LNCaP clone FGC (cell line): ENCODE measurements at regions not wholly inside any gene's neighbourhood (a gene's known extent, or its start where the extent isn't known, plus 50 kb on each side); places are given as distances from the start of the nearest gene placed in this dataset.

Source experiments
- DNase-seq: peaks from one replicate; pipeline ENCODE4 v3.0.0-alpha.2; 2011; ENCODE audit warnings: low read depth
- H3K4me3 ChIP-seq: 2 replicates; pipeline ENCODE4 v1.5.1; 2011; ENCODE audit warnings: mild to moderate bottlenecking, low read depth, low read length, control low read depth
- TF ChIP-seq, protein P1 (sequence below): IDR thresholded peaks from 2 replicates; pipeline ENCODE4 v1.5.1; 2012; ENCODE audit warnings: mild to moderate bottlenecking; ENCODE audit not compliant: control insufficient read depth, insufficient read depth; ENCODE audit errors: extremely low read depth

GRCh38 chr2:38131676-38132075 is 55.7 kb upstream of the CYP1B1 start:
- no peak for DNase-seq
- H3K4me3 ChIP-seq, result no peak overlapping the region
- TF ChIP-seq, protein P1, sequence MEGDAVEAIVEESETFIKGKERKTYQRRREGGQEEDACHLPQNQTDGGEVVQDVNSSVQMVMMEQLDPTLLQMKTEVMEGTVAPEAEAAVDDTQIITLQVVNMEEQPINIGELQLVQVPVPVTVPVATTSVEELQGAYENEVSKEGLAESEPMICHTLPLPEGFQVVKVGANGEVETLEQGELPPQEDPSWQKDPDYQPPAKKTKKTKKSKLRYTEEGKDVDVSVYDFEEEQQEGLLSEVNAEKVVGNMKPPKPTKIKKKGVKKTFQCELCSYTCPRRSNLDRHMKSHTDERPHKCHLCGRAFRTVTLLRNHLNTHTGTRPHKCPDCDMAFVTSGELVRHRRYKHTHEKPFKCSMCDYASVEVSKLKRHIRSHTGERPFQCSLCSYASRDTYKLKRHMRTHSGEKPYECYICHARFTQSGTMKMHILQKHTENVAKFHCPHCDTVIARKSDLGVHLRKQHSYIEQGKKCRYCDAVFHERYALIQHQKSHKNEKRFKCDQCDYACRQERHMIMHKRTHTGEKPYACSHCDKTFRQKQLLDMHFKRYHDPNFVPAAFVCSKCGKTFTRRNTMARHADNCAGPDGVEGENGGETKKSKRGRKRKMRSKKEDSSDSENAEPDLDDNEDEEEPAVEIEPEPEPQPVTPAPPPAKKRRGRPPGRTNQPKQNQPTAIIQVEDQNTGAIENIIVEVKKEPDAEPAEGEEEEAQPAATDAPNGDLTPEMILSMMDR, result no peak

- no peak for DNase-seq
- H3K4me3 ChIP-seq, result no peak overlapping the region
- TF ChIP-seq, protein P1, result no peak
These were observed 54.9 kb upstream of the CYP1B1 start for GRCh38 chr2:38130876-38131275.

DNA sequence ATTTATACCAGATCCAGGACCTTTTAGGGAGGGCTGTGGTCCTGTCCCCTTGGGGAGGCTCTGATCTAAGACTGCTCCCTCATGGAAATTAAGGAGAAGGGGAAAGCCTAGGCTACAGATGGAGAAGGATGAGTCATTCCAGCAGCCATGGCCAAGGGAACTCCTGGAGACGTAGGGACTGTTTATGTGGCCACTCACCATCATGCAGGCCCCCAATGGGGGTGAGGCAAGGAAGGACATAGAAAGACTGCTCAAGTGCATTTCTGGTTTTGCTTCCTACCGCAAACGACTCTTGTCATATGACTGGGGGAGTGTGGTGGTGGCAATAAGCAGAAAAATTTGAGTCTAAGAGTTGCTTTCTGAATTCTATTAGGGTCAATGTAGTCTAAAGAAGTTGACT is 54.0 kb upstream of the CYP1B1 start:
- TF ChIP-seq, protein P1, result no peak

GRCh38 chr2:38129481-38129880 is 53.5 kb upstream of the CYP1B1 start:
- TF ChIP-seq, protein P1, result no peak
- no peak overlapping the region for H3K4me3 ChIP-seq
- DNase-seq, result no peak

More for the DNA sequence above, 54.0 kb upstream of the CYP1B1 start:
- DNase-seq, result no peak
- H3K4me3 ChIP-seq, result no peak overlapping the region

GRCh38 chr2:38128653-38129052 is 52.7 kb upstream of the CYP1B1 start:
- DNase-seq, result no peak
- TF ChIP-seq, protein P1, result no peak
- H3K4me3 ChIP-seq, result no peak overlapping the region

- H3K4me3 ChIP-seq, result no peak overlapping the region
- TF ChIP-seq, protein P1, result no peak
- no peak for DNase-seq
These were observed 51.3 kb upstream of the CYP1B1 start for GRCh38 chr2:38127277-38127676.

DNA sequence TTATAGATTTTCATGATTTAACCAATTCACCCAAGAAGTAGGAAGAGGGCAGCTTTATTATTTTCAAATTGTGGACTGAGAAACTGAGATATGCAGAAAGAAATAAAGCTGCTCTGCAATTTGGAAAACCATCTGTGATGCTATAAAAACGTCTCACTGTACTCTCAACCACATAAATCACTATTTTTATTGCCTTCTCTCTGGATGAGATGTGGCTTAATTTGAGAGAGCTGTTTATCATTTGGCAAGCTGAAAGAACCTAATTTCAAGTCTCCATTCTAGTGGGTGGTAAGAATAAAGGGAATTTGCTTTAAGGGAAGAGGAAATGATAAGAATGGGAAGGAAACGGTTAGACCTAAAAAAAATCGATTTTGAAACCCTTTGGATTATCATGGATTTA is 49.9 kb upstream of the CYP1B1 start:
- TF ChIP-seq, protein P1, result no peak
- no peak for DNase-seq
- H3K4me3 ChIP-seq, result no peak overlapping the region
